ENCODE measurements at regions not wholly inside any gene's neighbourhood (a gene's known extent, or its start where the extent isn't known, plus 50 kb on each side); places are given as distances from the start of the nearest gene placed in this dataset.

DNA sequence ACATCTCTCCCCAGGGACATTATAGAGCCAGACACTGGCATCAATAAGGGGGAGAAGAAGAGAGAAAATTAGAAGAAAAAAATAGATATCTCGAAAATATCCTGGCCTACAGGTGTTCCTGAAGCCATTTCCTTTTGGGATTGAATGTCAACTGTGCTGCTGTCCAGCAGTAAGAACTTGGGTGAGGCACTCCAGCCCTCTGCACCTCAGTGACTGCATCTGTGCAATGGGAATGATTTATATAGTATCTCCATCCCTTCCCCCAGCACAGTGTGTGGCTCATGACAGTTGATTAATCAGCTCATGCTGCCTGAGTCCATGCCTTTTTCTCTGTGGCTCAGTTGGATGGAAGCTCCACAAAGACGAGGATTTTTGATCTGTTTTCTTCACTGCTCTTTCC, 74.1 kb upstream of the TINAGL1 start:
- TF ChIP-seq CTCF (IDR thresholded peaks at IDR 0.05), result no peak
- TF ChIP-seq, protein P1, sequence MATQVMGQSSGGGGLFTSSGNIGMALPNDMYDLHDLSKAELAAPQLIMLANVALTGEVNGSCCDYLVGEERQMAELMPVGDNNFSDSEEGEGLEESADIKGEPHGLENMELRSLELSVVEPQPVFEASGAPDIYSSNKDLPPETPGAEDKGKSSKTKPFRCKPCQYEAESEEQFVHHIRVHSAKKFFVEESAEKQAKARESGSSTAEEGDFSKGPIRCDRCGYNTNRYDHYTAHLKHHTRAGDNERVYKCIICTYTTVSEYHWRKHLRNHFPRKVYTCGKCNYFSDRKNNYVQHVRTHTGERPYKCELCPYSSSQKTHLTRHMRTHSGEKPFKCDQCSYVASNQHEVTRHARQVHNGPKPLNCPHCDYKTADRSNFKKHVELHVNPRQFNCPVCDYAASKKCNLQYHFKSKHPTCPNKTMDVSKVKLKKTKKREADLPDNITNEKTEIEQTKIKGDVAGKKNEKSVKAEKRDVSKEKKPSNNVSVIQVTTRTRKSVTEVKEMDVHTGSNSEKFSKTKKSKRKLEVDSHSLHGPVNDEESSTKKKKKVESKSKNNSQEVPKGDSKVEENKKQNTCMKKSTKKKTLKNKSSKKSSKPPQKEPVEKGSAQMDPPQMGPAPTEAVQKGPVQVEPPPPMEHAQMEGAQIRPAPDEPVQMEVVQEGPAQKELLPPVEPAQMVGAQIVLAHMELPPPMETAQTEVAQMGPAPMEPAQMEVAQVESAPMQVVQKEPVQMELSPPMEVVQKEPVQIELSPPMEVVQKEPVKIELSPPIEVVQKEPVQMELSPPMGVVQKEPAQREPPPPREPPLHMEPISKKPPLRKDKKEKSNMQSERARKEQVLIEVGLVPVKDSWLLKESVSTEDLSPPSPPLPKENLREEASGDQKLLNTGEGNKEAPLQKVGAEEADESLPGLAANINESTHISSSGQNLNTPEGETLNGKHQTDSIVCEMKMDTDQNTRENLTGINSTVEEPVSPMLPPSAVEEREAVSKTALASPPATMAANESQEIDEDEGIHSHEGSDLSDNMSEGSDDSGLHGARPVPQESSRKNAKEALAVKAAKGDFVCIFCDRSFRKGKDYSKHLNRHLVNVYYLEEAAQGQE (IDR thresholded peaks at IDR 0.05; ENCODE audit: insufficient read depth in 1 of 2, low read depth in 2 of 2, low read length in 1 of 2), result no peak; a peak in 1 of 4 replicates
- no peak for TF ChIP-seq POLR2AphosphoS5 (IDR thresholded peaks at IDR 0.05; ENCODE audit: low read depth, low read length)
- no peak for TF ChIP-seq SIN3A (IDR thresholded peaks at IDR 0.05; ENCODE audit: borderline replicate concordance, insufficient read depth, low read depth, low read length)
- TF ChIP-seq TCF7L2 (IDR thresholded peaks at IDR 0.05; ENCODE audit: low read depth, low read length), result no peak

Data from Panc1 (cell line).